Spleen (tissue), 11 donors: ENCODE measurements at regions not wholly inside any gene's neighbourhood (a gene's known extent, or its start where the extent isn't known, plus 50 kb on each side); places are given as distances from the start of the nearest gene placed in this dataset.
A peak's percentile ranks its signal among the peaks of the same experiment; 100 is the strongest.

ENCODE experiments used
- DNase-seq: peaks from one replicate; pipeline ENCODE4 v3.0.0-alpha.2; 2020
- H3K27ac ChIP-seq, 8 donors: fragments of 200-600 bp; sonication (generic) in 7 of 8; 1 replicate in 4 of 8; 2 replicates in 4 of 8; pipeline versions ENCODE4 v1.5.0 to v1.8.0; 2016 to 2021; ENCODE audit warnings: inconsistent platforms in 4 of 8, mild to moderate bottlenecking in 4 of 8, moderate library complexity in 1 of 8
- H3K27me3 ChIP-seq, 7 donors: fragments of 200-600 bp; sonication (generic) in 6 of 7; replicated peaks in 1 of 7; 1 replicate in 4 of 7; 2 replicates in 3 of 7; pipeline versions ENCODE4 v1.5.0 to v1.8.0; 2016 to 2021; ENCODE audit warnings: inconsistent platforms in 3 of 7, mild to moderate bottlenecking in 1 of 7
- H3K36me3 ChIP-seq, 6 donors: fragments of 200-600 bp; sonication (generic) in 5 of 6; 1 replicate in 4 of 6; 2 replicates in 2 of 6; pipeline versions ENCODE4 v1.5.0 to v1.8.0; 2016 to 2021; ENCODE audit warnings: inconsistent platforms in 2 of 6
- H3K4me1 ChIP-seq, 6 donors: fragments of 200-600 bp; sonication (generic) in 5 of 6; 1 replicate in 3 of 6; 2 replicates in 3 of 6; pipeline versions ENCODE4 v1.5.0 to v1.8.0; 2016 to 2021; ENCODE audit warnings: inconsistent platforms in 3 of 6
- H3K4me3 ChIP-seq, 8 donors: fragments of 200-600 bp; sonication (generic) in 7 of 8; 1 replicate in 4 of 8; 2 replicates in 4 of 8; pipeline versions ENCODE4 v1.5.0 to v1.8.0; 2016 to 2021; ENCODE audit warnings: inconsistent platforms in 4 of 8, mild to moderate bottlenecking in 4 of 8, moderate library complexity in 2 of 8
- H3K9me3 ChIP-seq, 8 donors: fragments of 200-600 bp; sonication (generic) in 7 of 8; 1 replicate in 4 of 8; 2 replicates in 4 of 8; pipeline versions ENCODE4 v1.5.0 to v1.8.0; 2016 to 2021; ENCODE audit warnings: inconsistent platforms in 4 of 8
- CTCF ChIP-seq, 11 experiments: fragments of 200-600 bp in 7 of 11; fragments of 450-650 bp in 4 of 11; sonication (generic) in 4 of 11; IDR thresholded peaks in 8 of 11; conservative IDR thresholded peaks in 3 of 11; 1 replicate in 7 of 11; 2 replicates in 4 of 11; pipeline versions ENCODE4 v1.4.0 to v1.8.0; 2016 to 2021; ENCODE audit warnings: antibody characterized with exemption in 11 of 11, inconsistent platforms in 4 of 11, mild to moderate bottlenecking in 1 of 11
- POLR2A ChIP-seq, 3 donors: fragments of 450-650 bp; IDR thresholded peaks; one replicate each; pipeline ENCODE4 v1.5.1; 2017; ENCODE audit warnings: antibody characterized with exemption in 3 of 3, mild to moderate bottlenecking in 1 of 3
- POLR2AphosphoS5 ChIP-seq, 3 donors: sonication (generic); formaldehyde crosslinking; IDR thresholded peaks; one replicate each; pipeline ENCODE4 v1.5.1; 2017; ENCODE audit warnings: antibody characterized with exemption in 3 of 3
- WGBS, 5 donors: extraction: QIAGEN DNeasy Blood & Tissue Kit in 3 of 5; methylation state at CpG; one replicate each; pipeline versions ENCODE4 v1.1.5 to v1.1.7; 2013 to 2018; 5-methylcytosine and 5-hydroxymethylcytosine counted together
- intact Hi-C: fragments of 100-400 bp; cut with DNase I; formaldehyde crosslinking; loops from one replicate; pipeline ENCODE4 v1.15.0; 2023; ENCODE audit warnings: low total_unique reads
- donor health status: healthy with polysubstance abuse.
- donor health status: DM: no; HTN: no; CAD: no; lungs with moderate emphysema.
- donor health status: DM: no; HTN: no; CAD: no.
- donor health status: Bipolar disorder and iron deficiency.
- donor health status: healthy.
- donor health status: DM: no; HTN: no; CAD: no.
- donor health status: DM: yes; HTN: yes; CAD: no.

DNA sequence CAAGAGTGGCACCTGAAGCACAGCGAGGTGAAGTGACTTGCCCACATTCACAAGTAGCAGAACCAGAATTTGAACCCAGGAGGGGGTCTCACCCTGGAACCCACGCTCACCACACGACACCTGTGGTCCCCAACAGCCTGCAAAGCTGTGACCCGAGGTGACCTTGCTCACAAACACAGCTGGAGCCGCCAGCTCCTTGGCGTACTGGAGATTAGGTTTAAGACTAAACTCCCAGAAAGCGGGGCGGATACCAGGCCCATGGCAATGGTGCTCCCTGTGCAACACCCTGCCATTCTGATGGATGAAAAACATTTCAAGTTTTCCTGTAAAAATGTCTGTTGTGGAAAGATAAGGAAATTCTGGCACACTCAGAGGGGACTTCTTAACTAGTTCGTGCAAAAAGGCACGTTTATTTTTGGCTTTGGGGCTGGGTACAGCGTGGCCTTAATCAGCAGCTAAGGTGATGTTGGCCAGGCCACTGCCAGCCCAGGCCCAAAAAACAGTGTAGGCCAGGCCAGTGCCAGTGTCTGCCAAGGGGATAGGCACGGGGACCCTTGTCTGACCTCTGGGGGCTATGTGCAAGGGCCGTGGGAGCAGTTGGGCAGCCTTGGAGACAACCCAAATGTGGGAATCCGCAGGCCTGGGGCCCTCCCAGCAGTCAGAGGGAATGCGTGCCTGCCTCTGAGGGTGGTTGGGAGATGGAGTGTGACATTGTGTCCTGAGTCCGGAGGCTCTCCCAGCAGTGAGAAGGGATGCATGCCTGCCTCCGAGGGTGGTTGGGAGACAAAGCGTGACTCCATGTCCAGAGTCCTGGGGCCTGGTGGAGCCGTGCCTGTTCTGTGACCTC, 185.0 kb upstream of the HS6ST1 start:
- 54 to 62% (median 60%) methylated on average over 14 to 19 of the region's 19 CpGs for WGBS, 5 donors
- peaks cover 17 to 47% (median 40%) of the 10 kb centered on the region in 6 donors for H3K4me1 ChIP-seq
- peak; percentile 75 for DNase-seq
- H3K36me3 ChIP-seq, result no peaks in the 10 kb centered on the region
- TF ChIP-seq POLR2AphosphoS5 (IDR thresholded peaks at IDR 0.05) (peak in 2 of 3 donors; percentile 39 to 53), POLR2A (IDR thresholded peaks at IDR 0.05) (no peak), CTCF (IDR thresholded peaks at IDR 0.05 in 8 of 11, conservative IDR thresholded peaks at IDR 0.05 in 3 of 11) (no peak)
- H3K27me3 ChIP-seq, result no peaks in the 10 kb centered on the region
- H3K4me3 ChIP-seq, result no peak overlapping the region
- H3K27ac ChIP-seq, result peak overlapping the region in 4 of 8 donors; percentile 45 to 46 (median 45)
- no peaks in the 10 kb centered on the region for H3K9me3 ChIP-seq
- intact Hi-C loops, result no loop called here

DNA sequence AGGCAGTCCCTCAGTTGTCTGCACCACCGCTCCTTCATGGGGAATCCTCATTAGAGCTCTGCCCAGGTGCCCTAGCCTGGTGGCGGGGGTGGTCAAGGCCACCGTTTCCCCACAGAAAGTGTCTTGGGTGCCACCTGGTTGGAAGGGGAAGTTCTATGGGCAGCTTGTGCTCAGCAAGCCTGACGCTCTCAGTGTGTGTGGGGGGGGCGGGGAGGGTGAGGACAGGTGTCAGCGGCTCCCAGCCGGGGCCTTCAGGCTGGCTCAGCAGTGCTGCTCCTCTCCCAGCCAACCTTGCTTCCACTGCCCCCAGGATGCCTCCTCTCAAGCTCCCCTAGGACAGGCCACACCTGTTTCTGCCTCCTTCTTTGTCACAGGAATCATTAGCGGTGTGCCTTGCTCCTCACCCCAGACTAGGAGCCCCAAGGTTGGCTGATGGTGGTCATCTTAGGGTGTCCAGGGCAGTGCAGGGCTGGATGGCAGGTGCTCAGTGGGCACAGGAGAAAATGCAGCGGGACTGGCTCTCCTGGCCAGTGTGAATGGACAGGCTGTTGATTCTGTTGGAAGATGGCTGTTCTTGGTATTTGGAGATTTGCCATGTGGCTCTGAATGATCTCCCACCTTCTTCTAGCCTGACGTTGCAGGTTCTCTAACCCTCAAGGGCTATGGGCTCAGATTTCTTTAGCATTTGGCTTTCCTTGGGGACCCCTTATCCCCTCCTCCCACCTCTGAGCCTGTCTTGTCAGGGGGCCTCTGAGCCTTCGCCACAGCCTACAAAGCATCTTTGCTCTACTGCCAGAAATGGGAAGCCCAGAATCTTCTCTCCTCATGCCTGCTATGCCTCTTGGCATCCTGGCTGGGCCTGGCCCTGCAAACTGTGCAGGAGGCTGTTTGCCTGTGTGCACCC, 185.8 kb upstream of the HS6ST1 start:
- intact Hi-C loops, result no loop called here
- Histone ChIP-seq H3K27ac (peak overlapping the region in 4 of 8 donors; percentile 45 to 46 (median 45)), H3K36me3 (no peaks in the 10 kb centered on the region), H3K9me3 (no peaks in the 10 kb centered on the region), H3K4me1 (peaks cover 17 to 47% (median 40%) of the 10 kb centered on the region in 6 donors), H3K27me3 (no peaks in the 10 kb centered on the region), H3K4me3 (no peak overlapping the region)
- peak in 2 of 3 donors; percentile 57 to 77 for TF ChIP-seq POLR2AphosphoS5 (IDR thresholded peaks at IDR 0.05)
- no peak for TF ChIP-seq POLR2A (IDR thresholded peaks at IDR 0.05)
- WGBS, 5 donors, result 46 to 65% (median 56%) methylated on average over 5 to 11 of the region's 11 CpGs
- peak; percentile 83 for DNase-seq

DNA sequence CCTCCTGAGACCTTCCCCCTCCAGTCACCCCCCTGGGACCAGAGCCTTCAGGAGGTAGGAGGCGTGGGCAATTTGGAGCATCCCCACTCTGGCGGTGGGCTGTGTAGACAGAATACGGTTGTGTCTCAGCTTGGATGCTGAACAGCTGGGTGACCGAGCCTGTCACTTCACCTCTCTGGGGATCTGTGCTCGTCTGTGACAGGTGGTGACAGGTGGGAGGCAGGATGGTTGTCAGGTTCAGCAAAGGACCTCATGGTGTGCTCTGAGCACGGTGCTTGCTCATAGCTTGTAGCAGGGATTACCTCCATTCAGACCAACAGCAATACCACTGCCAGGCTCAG, 186.5 kb upstream of the HS6ST1 start:
- TF ChIP-seq POLR2AphosphoS5 (IDR thresholded peaks at IDR 0.05), result peak in 1 of 3 donors; percentile 46
- no peak for TF ChIP-seq POLR2A (IDR thresholded peaks at IDR 0.05)
- no peaks in the 10 kb centered on the region for H3K36me3 ChIP-seq
- no peaks in the 10 kb centered on the region for H3K27me3 ChIP-seq
- intact Hi-C loops, result no loop called here
- peaks cover 17 to 47% (median 40%) of the 10 kb centered on the region in 6 donors for H3K4me1 ChIP-seq
- H3K4me3 ChIP-seq, result no peak overlapping the region
- DNase-seq, result peak; percentile 76
- H3K27ac ChIP-seq, result peak overlapping the region in 1 of 8 donors; percentile 24
- H3K9me3 ChIP-seq, result no peaks in the 10 kb centered on the region
- 58 to 78% (median 68%) methylated on average over 4 to 6 of the region's 6 CpGs for WGBS, 5 donors

GRCh38 chr2:128505575-128506526, 187.2 kb upstream of the HS6ST1 start:
- WGBS, 5 donors, result 64 to 77% (median 68%) methylated on average over 2 to 4 of the region's 4 CpGs
- peak overlapping the region in 1 of 8 donors; percentile 24 for H3K27ac ChIP-seq
- no peaks in the 10 kb centered on the region for H3K9me3 ChIP-seq
- H3K4me3 ChIP-seq, result no peak overlapping the region
- peak in 1 of 3 donors; percentile 45 for TF ChIP-seq POLR2AphosphoS5 (IDR thresholded peaks at IDR 0.05)
- TF ChIP-seq POLR2A (IDR thresholded peaks at IDR 0.05), result no peak
- no peak for DNase-seq
- intact Hi-C loops, result no loop called here
- H3K36me3 ChIP-seq, result no peaks in the 10 kb centered on the region
- peaks cover 17 to 47% (median 40%) of the 10 kb centered on the region in 6 donors for H3K4me1 ChIP-seq
- H3K27me3 ChIP-seq, result no peaks in the 10 kb centered on the region

GRCh38 chr2:128506534-128506933, 187.9 kb upstream of the HS6ST1 start:
- WGBS, 5 donors, result 84 to 96% (median 92%) methylated on average over 2 of the region's 2 CpGs
- Histone ChIP-seq H3K9me3 (no peaks in the 10 kb centered on the region), H3K27me3 (no peaks in the 10 kb centered on the region), H3K27ac (no peak overlapping the region), H3K4me3 (no peak overlapping the region), H3K36me3 (no peaks in the 10 kb centered on the region), H3K4me1 (peaks cover 17 to 47% (median 40%) of the 10 kb centered on the region in 6 donors)
- no peak for TF ChIP-seq CTCF (IDR thresholded peaks at IDR 0.05 in 8 of 11, conservative IDR thresholded peaks at IDR 0.05 in 3 of 11)
- no peak for TF ChIP-seq POLR2A (IDR thresholded peaks at IDR 0.05)
- no peak for TF ChIP-seq POLR2AphosphoS5 (IDR thresholded peaks at IDR 0.05)
- no peak for DNase-seq
- intact Hi-C loops, result no loop called here
